Pancreas (tissue), 10 donors: ENCODE measurements at regions not wholly inside any gene's neighbourhood (a gene's known extent, or its start where the extent isn't known, plus 50 kb on each side); places are given as distances from the start of the nearest gene placed in this dataset.

Experiments used
- ATAC-seq, 4 donors: fragments of 200-7000 bp; cut with Tn5 transposase; one replicate each; pipeline versions ENCODE4 v1.8.0 to v1.9.1; 2020; ENCODE audit warnings: mild to moderate bottlenecking in 4 of 4, moderate library complexity in 4 of 4
- DNase-seq, 6 donors: peaks; one replicate each; pipeline ENCODE4 v3.0.0-alpha.2; 2020
- FAIRE-seq: peaks from 2 replicates; lab custom pipeline; 2012; peaks lifted over from hg19 to GRCh38; lab: Jason Lieb, UNC
- H3K27ac ChIP-seq, 4 donors: fragments of 200-600 bp; sonication (generic); 1 replicate in 3 of 4; 2 replicates in 1 of 4; pipeline versions ENCODE4 v1.5.0 to v1.8.0; 2020
- H3K27me3 ChIP-seq, 4 donors: fragments of 200-600 bp; one replicate each; pipeline ENCODE4 v1.8.0; 2021
- H3K36me3 ChIP-seq, 3 donors: fragments of 200-600 bp; sonication (generic) in 1 of 3; one replicate each; pipeline versions ENCODE4 v1.5.0 to v1.8.0; 2020 to 2021
- H3K4me1 ChIP-seq, 3 donors: fragments of 200-600 bp; one replicate each; pipeline ENCODE4 v1.8.0; 2021
- H3K4me3 ChIP-seq, 4 donors: fragments of 200-600 bp; sonication (generic) in 2 of 4; one replicate each; pipeline versions ENCODE4 v1.5.0 to v1.8.0; 2020 to 2021
- H3K9me3 ChIP-seq, 4 donors: fragments of 200-600 bp; one replicate each; pipeline ENCODE4 v1.8.0; 2021
- WGBS, 2 donors: extraction: QIAGEN DNeasy Blood & Tissue Kit; methylation state at CpG; one replicate each; pipeline ENCODE4 v1.1.7; 2013; 5-methylcytosine and 5-hydroxymethylcytosine counted together
- intact Hi-C, 3 donors: fragments of 100-400 bp; cut with DNase I; formaldehyde crosslinking; loops; one replicate each; pipeline versions ENCODE4 v1.11.1 to v1.14.2; 2022
- TF ChIP-seq, protein P1 (sequence below), 4 donors: fragments of 200-600 bp; sonication (generic) in 3 of 4; IDR thresholded peaks; one replicate each; pipeline versions ENCODE4 v1.5.0 to v1.8.0; 2021; ENCODE audit warnings: antibody characterized with exemption in 4 of 4
- donor health status: healthy with polysubstance abuse.
- donor health status: DM: no; HTN: no; CAD: no; lungs with moderate emphysema.
- donor health status: DM: no; HTN: no; CAD: no.
- donor health status: control.
- donor health status: control.
- donor health status: Bipolar disorder and iron deficiency.
- donor health status: DM: yes; HTN: yes; CAD: no.
- donor health status: DM: no; HTN: no; CAD: no.
- donor health status: DM: no; HTN: no; CAD: no.
- donor health status: DM: yes; HTN: yes; CAD: no.

DNA sequence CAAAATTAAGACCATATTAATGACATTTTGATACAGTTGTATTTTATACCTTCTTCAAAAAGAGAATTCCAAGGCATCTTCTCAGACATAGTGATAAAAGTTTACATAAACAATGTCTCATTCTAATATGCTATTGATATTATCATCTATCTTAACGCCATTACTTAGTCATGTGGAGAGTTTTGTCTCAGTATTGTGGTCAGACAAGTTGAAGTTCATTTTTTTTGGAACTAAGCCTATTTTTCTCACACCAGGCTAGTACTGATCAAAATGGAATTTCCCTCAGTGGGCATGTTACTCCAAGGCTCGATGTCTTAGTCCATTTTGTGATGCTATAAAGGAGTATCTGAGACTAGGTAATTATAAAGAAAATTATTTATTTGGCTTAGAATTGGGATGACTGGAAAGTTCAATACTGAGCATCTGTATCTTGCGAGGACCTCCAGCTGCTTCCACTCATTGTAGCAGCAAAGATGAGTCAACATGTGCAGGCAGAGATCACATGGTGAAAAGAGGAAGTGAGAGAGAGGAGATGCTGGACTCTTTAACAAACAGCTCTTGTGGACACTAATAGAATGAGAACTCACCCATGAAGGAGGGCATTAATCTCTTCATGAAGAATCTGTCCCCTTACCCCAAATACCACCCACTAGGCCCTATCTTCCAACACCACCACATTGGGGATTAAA, 825.5 kb upstream of the MANEA start:
- Histone ChIP-seq H3K36me3 (no peaks in the 10 kb centered on the region), H3K4me1 (no peaks in the 10 kb centered on the region), H3K27me3 (no peaks in the 10 kb centered on the region), H3K4me3 (no peak overlapping the region), H3K27ac (no peak overlapping the region), H3K9me3 (no peaks in the 10 kb centered on the region)
- no peak for ATAC-seq
- no peak for FAIRE-seq
- intact Hi-C loops: no loop called here
- DNase-seq: no peak
- WGBS, 2 donors: 55 to 64% methylated on average over 3 of the region's 3 CpGs
- TF ChIP-seq, protein P1, sequence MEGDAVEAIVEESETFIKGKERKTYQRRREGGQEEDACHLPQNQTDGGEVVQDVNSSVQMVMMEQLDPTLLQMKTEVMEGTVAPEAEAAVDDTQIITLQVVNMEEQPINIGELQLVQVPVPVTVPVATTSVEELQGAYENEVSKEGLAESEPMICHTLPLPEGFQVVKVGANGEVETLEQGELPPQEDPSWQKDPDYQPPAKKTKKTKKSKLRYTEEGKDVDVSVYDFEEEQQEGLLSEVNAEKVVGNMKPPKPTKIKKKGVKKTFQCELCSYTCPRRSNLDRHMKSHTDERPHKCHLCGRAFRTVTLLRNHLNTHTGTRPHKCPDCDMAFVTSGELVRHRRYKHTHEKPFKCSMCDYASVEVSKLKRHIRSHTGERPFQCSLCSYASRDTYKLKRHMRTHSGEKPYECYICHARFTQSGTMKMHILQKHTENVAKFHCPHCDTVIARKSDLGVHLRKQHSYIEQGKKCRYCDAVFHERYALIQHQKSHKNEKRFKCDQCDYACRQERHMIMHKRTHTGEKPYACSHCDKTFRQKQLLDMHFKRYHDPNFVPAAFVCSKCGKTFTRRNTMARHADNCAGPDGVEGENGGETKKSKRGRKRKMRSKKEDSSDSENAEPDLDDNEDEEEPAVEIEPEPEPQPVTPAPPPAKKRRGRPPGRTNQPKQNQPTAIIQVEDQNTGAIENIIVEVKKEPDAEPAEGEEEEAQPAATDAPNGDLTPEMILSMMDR (IDR thresholded peaks at IDR 0.05): no peak

DNA sequence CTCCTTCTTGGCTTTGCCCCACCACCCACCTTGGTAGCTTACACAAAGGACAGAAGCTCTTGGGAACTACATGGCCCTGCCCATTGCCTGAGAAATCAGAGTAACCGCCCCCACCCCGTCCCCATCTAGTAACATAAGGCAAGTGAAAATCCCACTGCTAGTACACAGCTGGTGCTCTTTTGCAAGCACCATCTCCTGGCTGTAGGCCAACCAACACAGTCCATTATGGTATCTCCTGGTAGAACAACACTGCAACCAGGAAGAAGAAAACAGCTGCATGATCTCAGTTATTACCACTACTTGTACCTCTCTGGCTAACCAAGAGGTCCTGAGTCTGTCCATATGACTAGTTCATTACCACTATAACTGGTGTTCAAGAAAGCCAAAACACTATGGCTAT, 841.1 kb upstream of the MANEA start:
- no peaks in the 10 kb centered on the region for H3K36me3 ChIP-seq
- DNase-seq (no peak), FAIRE-seq (no peak), ATAC-seq (no peak)
- H3K27ac ChIP-seq: no peak overlapping the region
- no peaks in the 10 kb centered on the region for H3K9me3 ChIP-seq
- TF ChIP-seq, protein P1 (IDR thresholded peaks at IDR 0.05): no peak
- H3K27me3 ChIP-seq: no peaks in the 10 kb centered on the region
- H3K4me1 ChIP-seq: no peaks in the 10 kb centered on the region
- no peak overlapping the region for H3K4me3 ChIP-seq
- 81 to 87% methylated on average over 2 of the region's 2 CpGs for WGBS, 2 donors
- intact Hi-C loops: no loop called here

DNA sequence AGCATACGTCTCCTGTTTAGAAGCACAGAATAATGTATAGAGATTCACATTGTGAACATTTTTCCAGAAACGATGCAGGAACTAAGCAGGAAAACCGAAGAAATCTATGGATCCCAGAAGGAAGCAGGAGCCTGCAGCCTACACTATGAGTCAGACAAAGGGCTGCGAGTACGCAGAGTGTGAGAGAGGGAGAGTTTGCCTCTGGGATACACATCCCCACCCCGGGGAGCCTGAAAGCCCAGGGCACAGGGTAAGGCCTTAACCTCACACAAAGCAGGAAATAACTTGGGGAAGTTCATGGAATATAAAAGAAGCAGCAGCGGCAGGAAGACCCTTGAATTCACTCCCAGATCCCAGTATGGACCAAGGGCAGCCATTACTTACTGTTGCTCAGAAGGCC, 842.1 kb upstream of the MANEA start:
- no peak for FAIRE-seq
- no peaks in the 10 kb centered on the region for H3K36me3 ChIP-seq
- no peaks in the 10 kb centered on the region for H3K9me3 ChIP-seq
- H3K27me3 ChIP-seq: no peaks in the 10 kb centered on the region
- ATAC-seq: no peak
- intact Hi-C loops: no loop called here
- H3K4me1 ChIP-seq: no peaks in the 10 kb centered on the region
- H3K27ac ChIP-seq: no peak overlapping the region
- DNase-seq: no peak
- TF ChIP-seq, protein P1 (IDR thresholded peaks at IDR 0.05): no peak
- WGBS, 2 donors: 71 to 82% methylated on average over 7 of the region's 7 CpGs
- no peak overlapping the region for H3K4me3 ChIP-seq

DNA sequence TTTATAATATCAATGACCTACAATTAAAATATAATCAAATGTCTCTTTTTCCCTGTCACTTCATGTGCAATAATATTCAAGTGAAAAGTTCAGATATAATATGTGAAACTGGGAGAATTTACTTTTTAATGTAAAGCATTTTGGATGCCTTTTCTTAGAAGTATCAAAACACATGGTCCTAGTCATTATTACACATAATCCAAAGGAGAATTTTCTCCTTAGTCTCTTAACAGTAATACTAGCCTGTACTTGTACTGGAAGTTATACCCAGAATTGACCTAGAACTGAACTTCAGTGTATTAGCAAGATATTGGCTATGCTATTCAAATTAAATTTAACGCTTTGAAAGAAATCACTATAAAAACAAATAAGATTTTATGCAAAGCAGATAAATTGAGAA, 842.6 kb upstream of the MANEA start:
- H3K9me3 ChIP-seq: no peaks in the 10 kb centered on the region
- TF ChIP-seq, protein P1 (IDR thresholded peaks at IDR 0.05): no peak
- WGBS, 2 donors: 87 to 100% methylated on average over 1 of the region's 1 CpG
- no peaks in the 10 kb centered on the region for H3K4me1 ChIP-seq
- intact Hi-C loops: no loop called here
- FAIRE-seq (no peak), DNase-seq (no peak), ATAC-seq (no peak)
- H3K4me3 ChIP-seq: no peak overlapping the region
- no peaks in the 10 kb centered on the region for H3K36me3 ChIP-seq
- H3K27ac ChIP-seq: no peak overlapping the region
- no peaks in the 10 kb centered on the region for H3K27me3 ChIP-seq

DNA sequence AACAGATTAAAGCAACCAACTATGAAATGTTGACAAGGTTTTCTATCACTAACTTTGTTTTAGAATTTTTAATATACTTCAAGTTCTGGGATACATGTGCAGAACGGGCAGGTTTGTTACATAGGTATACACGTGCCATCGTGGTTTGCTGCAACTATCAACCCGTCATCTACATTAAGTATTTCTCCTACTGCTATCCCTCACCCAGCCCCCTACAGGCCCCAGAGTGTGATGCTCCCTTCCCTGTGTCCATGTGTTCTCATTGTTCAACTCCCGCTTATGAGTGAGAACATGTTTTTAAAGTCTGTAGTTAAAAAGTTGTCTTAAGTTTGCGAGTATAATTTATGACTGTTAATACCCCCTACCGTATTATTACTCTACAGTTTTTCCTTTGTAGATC, 844.3 kb upstream of the MANEA start:
- intact Hi-C loops: no loop called here
- TF ChIP-seq, protein P1 (IDR thresholded peaks at IDR 0.05): peak in 1 of 4 donors; percentile 6
- FAIRE-seq: no peak

More for the DNA sequence above, 844.3 kb upstream of the MANEA start:
- WGBS, 2 donors: 82 to 88% methylated on average over 7 of the region's 7 CpGs
- ATAC-seq (no peak), DNase-seq (no peak)
- no peak overlapping the region for H3K27ac ChIP-seq
- no peaks in the 10 kb centered on the region for H3K27me3 ChIP-seq
- H3K4me3 ChIP-seq: no peak overlapping the region
- H3K36me3 ChIP-seq: no peaks in the 10 kb centered on the region
- H3K9me3 ChIP-seq: no peaks in the 10 kb centered on the region
- H3K4me1 ChIP-seq: no peaks in the 10 kb centered on the region
